HG03575 (cell line): ENCODE measurements at regions not wholly inside any gene's neighbourhood (a gene's known extent, or its start where the extent isn't known, plus 50 kb on each side); places are given as distances from the start of the nearest gene placed in this dataset.
"Not testable (repeated sequence)": the region's sequence is repeated elsewhere in the genome, so short reads cannot be mapped to it uniquely, and the experiment has no call there.

ENCODE experiments used
- ATAC-seq: cut with Tn5 transposase; IDR thresholded peaks from one replicate; pipeline ENCODE4 v1.9.1; 2021; ENCODE audit not compliant: unreplicated experiment, insufficient number of reproducible peaks, low FRiP score; ENCODE audit errors: extremely low read depth

GRCh38 chr12:125861299-125862281, 796.4 kb downstream of the AACS start:
- no peak for ATAC-seq

DNA sequence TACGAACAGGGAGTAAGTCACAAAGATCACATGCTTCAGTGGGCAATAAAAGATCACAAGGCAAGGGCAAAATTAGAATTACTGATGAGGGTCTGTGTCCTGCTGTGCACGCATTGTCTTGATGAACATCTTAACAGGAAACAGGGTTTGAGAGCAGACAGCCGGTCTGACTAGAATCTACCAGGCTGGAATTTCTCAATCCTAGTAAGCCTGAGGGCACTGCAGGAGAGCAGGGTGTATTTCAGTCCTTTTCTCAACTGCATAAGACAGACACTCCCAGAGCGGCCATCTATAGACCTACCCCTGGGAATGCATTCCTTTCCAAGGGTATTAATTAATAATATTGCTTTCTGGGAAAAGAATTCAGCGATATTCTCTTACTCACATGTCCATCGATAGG, 800.0 kb downstream of the AACS start:
- ATAC-seq, result not testable (repeated sequence)

- no peak for ATAC-seq
Measured at GRCh38 chr12:125871811-125872594, 806.8 kb downstream of the AACS start.

DNA sequence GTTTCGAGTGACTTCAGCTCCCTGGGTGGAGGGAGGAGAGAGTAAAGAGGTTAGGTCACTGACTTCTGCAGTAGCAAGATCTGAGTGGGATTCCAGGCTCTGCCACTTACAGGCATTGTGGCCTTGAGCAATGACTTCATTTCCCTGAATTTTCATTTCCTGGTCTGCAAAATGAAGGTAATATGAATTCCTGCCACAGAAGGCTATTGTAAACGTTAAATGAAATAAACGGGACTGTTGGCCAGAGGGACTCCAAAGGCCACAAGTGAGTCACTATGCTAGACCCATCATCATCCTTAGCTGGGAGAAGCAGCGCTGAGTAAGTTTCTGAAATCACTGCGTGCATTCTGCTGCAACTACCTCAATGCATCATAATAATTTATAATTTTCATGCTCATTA, 807.8 kb downstream of the AACS start:
- no peak for ATAC-seq

DNA sequence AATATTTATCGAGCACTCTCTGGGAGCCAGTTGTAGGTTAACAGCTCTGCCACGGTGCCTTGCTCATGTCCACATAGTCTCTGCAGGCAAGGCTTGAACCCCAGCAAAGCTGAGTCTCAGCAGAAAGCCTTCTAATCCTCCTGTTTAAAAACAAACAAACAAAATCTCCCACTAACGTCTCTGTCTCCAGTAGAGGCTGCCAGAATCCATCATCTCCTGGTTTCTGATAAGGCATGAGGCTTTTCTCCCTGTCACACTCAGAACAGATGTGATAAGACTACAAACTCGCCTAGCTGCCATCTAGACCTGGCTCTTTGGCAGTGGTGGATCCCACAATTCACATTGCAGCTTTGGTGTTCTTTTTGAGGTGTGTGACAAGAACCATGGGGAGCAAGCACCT, 813.2 kb downstream of the AACS start:
- ATAC-seq, result no peak

- ATAC-seq, result no peak
Measured at GRCh38 chr12:125882141-125882540, 816.9 kb downstream of the AACS start.

- no peak for ATAC-seq
Measured at GRCh38 chr12:125888921-125889320, 823.7 kb downstream of the AACS start.

GRCh38 chr12:125889742-125890141, 824.5 kb downstream of the AACS start:
- ATAC-seq, result no peak

DNA sequence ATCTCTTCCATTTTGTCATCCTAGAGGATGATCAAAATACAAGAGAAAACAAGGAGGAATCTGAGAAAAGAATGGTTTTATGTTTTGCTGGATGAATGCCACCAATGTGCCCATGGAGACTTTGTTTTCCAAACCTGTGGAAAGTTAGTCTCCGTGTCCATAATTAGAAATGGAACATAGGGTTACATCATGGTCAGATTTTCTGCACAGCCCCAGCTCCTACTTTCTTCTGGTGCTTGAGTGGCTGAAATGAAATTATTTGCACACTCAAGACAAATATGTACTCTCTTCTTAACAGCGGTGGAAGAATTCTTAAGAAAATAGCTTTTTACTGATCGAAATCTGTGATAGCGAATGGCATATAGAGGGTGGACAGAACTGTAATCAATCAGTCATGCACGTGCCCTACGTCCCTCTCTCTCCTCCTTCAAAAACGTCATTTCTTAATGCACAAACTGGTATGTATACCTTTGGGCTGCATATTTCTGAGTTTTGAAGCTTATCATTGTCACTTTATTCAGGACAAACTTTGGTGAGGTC, 825.2 kb downstream of the AACS start:
- ATAC-seq, result no peak

GRCh38 chr12:125890971-125891370, 825.7 kb downstream of the AACS start:
- no peak for ATAC-seq

GRCh38 chr12:125892276-125892675, 827.0 kb downstream of the AACS start:
- no peak for ATAC-seq

- ATAC-seq, result no peak
Measured at GRCh38 chr12:125902991-125903390, 837.8 kb downstream of the AACS start.

DNA sequence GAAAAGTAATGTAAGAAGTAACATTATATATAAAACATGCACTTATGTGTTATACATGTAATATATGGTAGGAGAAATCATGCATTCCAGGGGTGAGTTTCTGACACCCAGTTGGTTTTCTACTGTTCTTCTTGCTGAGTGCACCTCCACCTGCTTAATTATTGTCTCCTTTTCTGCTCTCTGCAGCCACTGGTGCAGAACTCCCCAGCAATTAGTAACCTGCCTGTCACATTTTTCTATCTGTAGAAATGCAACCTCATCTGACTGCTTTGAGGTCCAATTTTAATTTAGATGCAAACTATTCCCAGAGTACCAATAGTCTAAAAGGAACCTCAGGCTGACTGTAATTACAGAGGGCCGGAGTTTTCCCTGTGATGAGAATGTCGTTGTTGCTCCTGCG, 842.1 kb downstream of the AACS start:
- ATAC-seq, result no peak

DNA sequence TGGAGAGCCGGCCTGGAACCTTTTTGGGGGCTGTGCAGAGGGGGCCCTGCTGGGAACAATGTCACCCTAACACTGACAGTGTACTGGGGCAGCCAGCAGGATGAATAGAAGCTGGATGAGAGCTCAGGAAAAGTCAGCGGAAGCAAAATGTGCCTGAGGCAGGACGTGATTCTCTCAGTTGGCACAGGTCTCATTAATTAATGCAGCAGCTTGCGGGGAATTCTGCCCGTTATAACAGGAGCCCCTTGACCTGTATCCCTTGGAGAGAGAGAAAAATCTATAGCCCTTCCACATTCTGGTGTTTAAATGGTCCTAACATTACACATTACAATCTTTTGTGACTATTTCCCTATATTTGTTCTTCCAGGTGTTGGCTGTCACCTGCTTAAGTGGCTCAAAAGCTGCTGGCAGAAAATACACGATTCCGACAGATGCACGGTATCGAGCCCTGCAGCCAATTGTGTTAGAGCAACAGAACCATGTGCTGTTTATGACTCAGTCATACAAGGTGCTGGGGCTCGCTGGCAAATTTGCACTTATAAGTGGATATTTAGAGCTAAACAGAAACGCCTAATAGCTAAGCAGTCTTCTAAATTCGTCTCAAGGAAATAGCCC, 854.7 kb downstream of the AACS start:
- ATAC-seq, result no peak

DNA sequence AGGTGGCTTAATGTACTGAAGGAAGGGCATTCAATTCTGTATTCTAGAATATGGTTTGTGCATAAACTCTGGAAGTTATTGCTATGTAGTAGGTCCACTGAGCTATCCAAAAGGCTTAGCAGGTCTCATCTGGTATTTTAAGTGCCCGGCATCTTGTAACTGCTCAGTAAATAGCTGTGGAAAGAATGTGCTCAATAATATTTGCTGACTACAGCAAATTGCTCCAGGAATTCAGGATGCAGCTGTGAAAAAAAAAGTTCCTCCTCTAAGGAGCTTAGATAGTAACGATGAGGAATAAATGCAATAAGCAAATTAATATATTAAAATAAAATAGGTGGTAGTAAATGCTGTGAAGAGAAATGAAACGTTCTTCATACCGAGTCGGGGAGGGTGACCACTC, 857.1 kb downstream of the AACS start:
- no peak for ATAC-seq

GRCh38 chr12:125936502-125936901, 871.3 kb downstream of the AACS start:
- ATAC-seq, result no peak

GRCh38 chr12:125944446-125944845, 879.2 kb downstream of the AACS start:
- no peak for ATAC-seq

DNA sequence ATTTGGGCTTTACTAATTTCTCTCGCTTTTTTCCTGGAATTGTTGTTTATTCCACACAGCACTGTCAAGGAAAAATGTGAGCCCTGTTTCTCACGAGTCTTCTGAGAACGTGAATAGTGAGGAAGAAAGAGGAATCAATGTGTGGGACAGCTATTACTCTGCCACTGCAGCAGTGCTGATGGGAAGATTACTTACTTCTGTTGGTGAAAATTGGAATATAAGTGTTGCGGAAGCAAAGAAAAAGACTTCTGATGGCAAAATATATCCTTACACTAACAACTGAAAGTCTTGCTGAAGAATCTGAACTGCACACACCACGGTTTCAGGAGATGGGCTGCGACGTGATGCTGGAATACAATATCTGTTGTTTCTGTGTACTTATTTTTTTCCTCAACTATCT, 884.2 kb downstream of the AACS start:
- no peak for ATAC-seq

DNA sequence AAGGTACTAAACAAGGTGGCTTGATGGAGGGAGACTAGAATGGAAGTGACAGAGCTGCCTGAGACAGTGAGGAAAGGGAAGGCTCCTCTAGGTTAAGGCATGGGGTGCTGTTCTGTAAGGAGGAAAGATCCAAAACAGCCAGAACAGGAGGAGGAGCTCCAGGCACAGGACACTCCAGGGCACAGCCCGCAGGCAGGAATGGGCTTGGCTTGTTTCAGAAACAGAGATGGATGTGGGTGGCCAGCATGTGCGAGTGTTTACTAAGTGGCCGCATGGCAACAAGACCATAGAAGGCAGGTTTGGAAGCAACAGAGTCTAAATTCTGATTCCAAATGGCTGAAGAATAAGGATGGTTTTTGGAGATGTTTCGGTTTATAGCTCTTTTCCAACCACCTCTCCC, 889.1 kb downstream of the AACS start:
- no peak for ATAC-seq
